ENCODE measurements at regions not wholly inside any gene's neighbourhood (a gene's known extent, or its start where the extent isn't known, plus 50 kb on each side); places are given as distances from the start of the nearest gene placed in this dataset.

- ATAC-seq (no peak), DNase-seq (no peak)
- no peak overlapping the region for H3K4me3 ChIP-seq
- H3K27ac ChIP-seq, result no peak overlapping the region
- no peaks in the 10 kb centered on the region for H3K9me3 ChIP-seq
- peaks cover 8% of the 10 kb centered on the region for H3K4me1 ChIP-seq
- TF ChIP-seq CTCF (IDR thresholded peaks at IDR 0.05) (no peak), POLR2A (IDR thresholded peaks at IDR 0.05) (no peak)
- H3K36me3 ChIP-seq (replicated peaks in 1 of 2; ENCODE audit: insufficient read depth in 1 of 2, low read depth in 2 of 2), result no peaks in the 10 kb centered on the region
- 87 to 91% methylated on average over 7 of the region's 7 CpGs for WGBS, 2 donors
- H3K27me3 ChIP-seq, result no peaks in the 10 kb centered on the region
- intact Hi-C loops (cut with DNase I), result no loop called here
Measured at GRCh38 chr6:4280031-4280430, 144.7 kb upstream of the ECI2 start.

GRCh38 chr6:4274382-4275082, 139.2 kb upstream of the ECI2 start:
- H3K27ac ChIP-seq, result no peak overlapping the region
- DNase-seq, result no peak

GRCh38 chr6:4272996-4273395, 137.6 kb upstream of the ECI2 start:
- Histone ChIP-seq H3K9me3 (no peaks in the 10 kb centered on the region), H3K4me3 (no peak overlapping the region), H3K36me3 (replicated peaks in 1 of 2; ENCODE audit: insufficient read depth in 1 of 2, low read depth in 2 of 2) (no peaks in the 10 kb centered on the region), H3K4me1 (no peaks in the 10 kb centered on the region), H3K27ac (no peak overlapping the region), H3K27me3 (no peaks in the 10 kb centered on the region)
- TF ChIP-seq POLR2A (IDR thresholded peaks at IDR 0.05) (no peak), CTCF (IDR thresholded peaks at IDR 0.05) (no peak)
- intact Hi-C loops (cut with DNase I), result no loop called here
- no peak for ATAC-seq
- DNase-seq, result no peak
- 94 to 96% methylated on average over 6 of the region's 6 CpGs for WGBS, 2 donors

More at GRCh38 chr6:4274382-4275082, 139.2 kb upstream of the ECI2 start:
- Histone ChIP-seq H3K9me3 (no peaks in the 10 kb centered on the region), H3K4me1 (no peaks in the 10 kb centered on the region), H3K4me3 (no peak overlapping the region), H3K36me3 (replicated peaks in 1 of 2; ENCODE audit: insufficient read depth in 1 of 2, low read depth in 2 of 2) (no peaks in the 10 kb centered on the region), H3K27me3 (no peaks in the 10 kb centered on the region)
- no peak for TF ChIP-seq CTCF (IDR thresholded peaks at IDR 0.05)
- 19 to 42% methylated on average over 2 of the region's 2 CpGs for WGBS, 2 donors
- no peak for ATAC-seq
- intact Hi-C loops (cut with DNase I), result no loop called here

- Histone ChIP-seq H3K36me3 (replicated peaks in 1 of 2; ENCODE audit: insufficient read depth in 1 of 2, low read depth in 2 of 2) (no peaks in the 10 kb centered on the region), H3K9me3 (no peaks in the 10 kb centered on the region), H3K27me3 (no peaks in the 10 kb centered on the region), H3K27ac (no peak overlapping the region), H3K4me1 (no peaks in the 10 kb centered on the region), H3K4me3 (no peak overlapping the region)
- no peak for TF ChIP-seq POLR2A (IDR thresholded peaks at IDR 0.05)
- no peak for TF ChIP-seq CTCF (IDR thresholded peaks at IDR 0.05)
- no peak for DNase-seq
- 80 to 91% methylated on average over 6 of the region's 6 CpGs for WGBS, 2 donors
- intact Hi-C loops (cut with DNase I), result no loop called here
- no peak for ATAC-seq
Measured at GRCh38 chr6:4271761-4272470, 136.5 kb upstream of the ECI2 start.

GRCh38 chr6:4270776-4271175, 135.4 kb upstream of the ECI2 start:
- no peaks in the 10 kb centered on the region for H3K27me3 ChIP-seq
- TF ChIP-seq POLR2A (IDR thresholded peaks at IDR 0.05), result no peak
- TF ChIP-seq CTCF (IDR thresholded peaks at IDR 0.05), result no peak
- 64% methylated on average over 1 of the region's 1 CpG for whole genome bisulfite sequencing, 2 donors
- no peaks in the 10 kb centered on the region for H3K4me1 ChIP-seq
- H3K36me3 ChIP-seq (replicated peaks in 1 of 2; ENCODE audit: insufficient read depth in 1 of 2, low read depth in 2 of 2), result no peaks in the 10 kb centered on the region
- ATAC-seq (no peak), DNase-seq (no peak)
- H3K27ac ChIP-seq, result no peak overlapping the region
- intact Hi-C loops (cut with DNase I), result no loop called here
- H3K9me3 ChIP-seq, result no peaks in the 10 kb centered on the region
- no peak overlapping the region for H3K4me3 ChIP-seq

All from body of pancreas (tissue), 4 donors.